ENCODE measurements at regions not wholly inside any gene's neighbourhood (a gene's known extent, or its start where the extent isn't known, plus 50 kb on each side); places are given as distances from the start of the nearest gene placed in this dataset.

- no peak for DNase-seq
Measured at GRCh38 chr16:86894029-86894567, 315.7 kb downstream of the FOXL1 start.

GRCh38 chr16:86894925-86895324 lies 316.6 kb downstream of the FOXL1 start:
- no peak for DNase-seq

GRCh38 chr16:86895606-86896005 lies 317.3 kb downstream of the FOXL1 start:
- no peak for DNase-seq

- DNase-seq, result no peak
Measured at GRCh38 chr16:86896976-86897375, 318.6 kb downstream of the FOXL1 start.

GRCh38 chr16:86897486-86897885 lies 319.1 kb downstream of the FOXL1 start:
- no peak for DNase-seq

GRCh38 chr16:86898386-86898785 lies 320.0 kb downstream of the FOXL1 start:
- no peak for DNase-seq

- no peak for DNase-seq
Measured at GRCh38 chr16:86899151-86899550, 320.8 kb downstream of the FOXL1 start.

- no peak for DNase-seq
Measured at GRCh38 chr16:86899757-86900156, 321.4 kb downstream of the FOXL1 start.

- DNase-seq, result no peak
Measured at GRCh38 chr16:86901483-86901882, 323.1 kb downstream of the FOXL1 start.

- DNase-seq, result no peak
Measured at GRCh38 chr16:86902656-86903001, 324.3 kb downstream of the FOXL1 start.

- DNase-seq, result no peak
Measured at GRCh38 chr16:86903068-86903467, 324.7 kb downstream of the FOXL1 start.

GRCh38 chr16:86905302-86905701 lies 327.0 kb downstream of the FOXL1 start:
- no peak for DNase-seq

GRCh38 chr16:86906623-86907022 lies 328.3 kb downstream of the FOXL1 start:
- no peak for DNase-seq

GRCh38 chr16:86909359-86910160 lies 331.2 kb downstream of the FOXL1 start:
- DNase-seq, result no peak

GRCh38 chr16:86910161-86910769 lies 331.9 kb downstream of the FOXL1 start:
- no peak for DNase-seq

- no peak for DNase-seq
Measured at GRCh38 chr16:86911437-86911958, 333.1 kb downstream of the FOXL1 start.

- no peak for DNase-seq
Measured at GRCh38 chr16:86913886-86914285, 335.5 kb downstream of the FOXL1 start.

GRCh38 chr16:86914876-86915717 lies 336.7 kb downstream of the FOXL1 start:
- no peak for DNase-seq

GRCh38 chr16:86917471-86918365 lies 339.4 kb downstream of the FOXL1 start:
- no peak for DNase-seq

- DNase-seq, result no peak
Measured at GRCh38 chr16:86918637-86919036, 340.3 kb downstream of the FOXL1 start.

GRCh38 chr16:86919078-86919477 lies 340.7 kb downstream of the FOXL1 start:
- DNase-seq, result no peak
